Glomerular visceral epithelial cell (primary cell): ENCODE measurements at regions not wholly inside any gene's neighbourhood (a gene's known extent, or its start where the extent isn't known, plus 50 kb on each side); places are given as distances from the start of the nearest gene placed in this dataset.
"Not testable (repeated sequence)": the region's sequence is repeated elsewhere in the genome, so short reads cannot be mapped to it uniquely, and the experiment has no call there.

Source experiments
- DNase-seq: peaks from one replicate; pipeline ENCODE4 v3.0.0-alpha.2; 2016; ENCODE audit errors: extremely low spot score

GRCh38 chr4:122100508-122100907 is 51.6 kb upstream of the BLTP1 start:
- DNase-seq = no peak

- peak; percentile 70 for DNase-seq
Measured at GRCh38 chr4:122099896-122100295, 52.2 kb upstream of the BLTP1 start.

GRCh38 chr4:122091836-122092405 is 60.2 kb upstream of the BLTP1 start:
- no peak for DNase-seq

DNA sequence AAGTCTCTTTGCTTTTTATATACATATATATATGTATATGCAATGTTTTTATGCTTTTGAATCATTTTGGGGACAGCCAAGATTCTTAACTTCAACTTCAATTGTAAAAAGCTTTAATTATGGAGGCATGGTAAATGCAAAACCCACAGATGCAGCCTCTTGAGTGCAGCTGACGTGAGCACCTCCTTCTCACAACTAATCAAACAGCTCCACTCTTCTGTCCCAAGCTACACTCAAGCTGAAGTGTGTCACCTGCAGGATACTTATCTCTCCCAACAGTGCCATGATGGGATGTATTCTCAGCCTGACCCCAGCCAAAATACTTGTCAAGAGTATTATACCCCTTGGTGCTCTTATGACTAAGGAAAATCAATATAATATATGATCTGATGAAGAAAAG is 60.7 kb upstream of the BLTP1 start:
- no peak for DNase-seq

DNA sequence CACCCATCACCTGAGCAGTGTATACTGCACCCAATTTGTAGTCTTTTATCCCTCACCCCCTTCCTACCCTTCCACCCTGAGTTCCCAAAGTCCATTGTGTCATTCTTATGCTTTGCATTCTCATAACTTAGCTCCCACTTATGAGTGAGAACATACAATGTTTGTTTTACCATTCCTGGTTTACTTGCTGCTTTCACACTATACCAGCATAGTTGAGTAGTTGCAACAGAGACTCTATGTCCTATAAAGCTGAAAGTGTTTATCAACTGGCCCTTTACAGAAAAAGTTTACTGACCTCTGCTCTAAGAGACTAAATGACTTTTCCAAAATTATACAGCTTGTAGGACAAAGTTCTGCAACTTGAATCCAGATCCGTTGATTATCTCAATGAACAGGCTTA is 61.1 kb upstream of the BLTP1 start:
- no peak for DNase-seq

DNA sequence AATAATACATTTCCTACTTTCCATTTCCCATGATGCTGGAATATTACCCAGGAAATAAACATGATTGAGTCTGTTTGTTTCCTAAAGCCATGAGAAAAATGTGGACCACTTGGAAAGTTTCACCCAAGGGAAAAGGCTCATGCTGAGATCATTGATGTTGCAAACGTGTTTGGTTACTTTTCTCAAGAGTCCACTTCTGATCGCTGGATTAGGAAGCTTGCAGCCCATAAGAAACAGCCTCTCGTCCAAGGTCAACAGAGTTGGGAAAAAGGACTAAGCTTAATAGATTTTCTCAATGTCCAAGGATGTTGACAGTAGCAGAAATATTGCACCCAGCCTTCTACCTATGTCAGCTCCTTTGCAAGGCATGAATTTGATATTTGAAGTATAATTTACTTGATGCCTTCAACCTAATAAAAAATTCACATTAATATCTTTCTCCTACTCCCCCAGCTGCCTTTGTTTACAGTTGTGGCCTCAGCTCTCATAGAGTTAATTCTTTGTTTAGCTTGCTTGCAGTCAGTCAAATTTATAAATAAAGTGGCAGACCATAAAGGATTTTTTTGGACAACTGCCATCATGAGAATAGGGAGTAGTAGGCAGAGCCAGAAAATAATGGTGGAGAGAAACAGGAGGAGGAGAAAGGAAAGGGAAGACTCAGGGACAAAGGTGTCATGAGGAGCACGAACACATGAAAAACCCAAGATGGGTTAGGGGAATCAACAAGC is 65.6 kb upstream of the BLTP1 start:
- no peak for DNase-seq

DNA sequence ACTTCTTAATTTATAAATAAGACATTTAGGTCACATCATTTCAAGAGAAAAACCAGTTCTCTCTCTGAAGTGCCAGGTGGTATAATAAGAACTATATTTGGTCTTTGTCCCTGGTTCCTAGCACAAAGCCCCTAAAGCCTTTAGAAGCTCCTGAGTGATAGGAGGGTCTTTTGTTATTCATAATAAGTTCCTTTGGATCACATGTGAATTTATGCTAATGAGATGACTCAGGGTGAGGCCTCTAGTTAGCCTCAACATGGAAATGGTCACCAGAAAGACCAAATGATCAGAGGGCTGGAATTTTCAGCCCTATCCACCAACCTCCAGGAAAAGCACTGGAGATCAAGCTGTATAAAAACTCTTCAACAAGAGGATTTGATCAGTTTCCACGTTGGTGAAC is 68.1 kb upstream of the BLTP1 start:
- DNase-seq = no peak

DNA sequence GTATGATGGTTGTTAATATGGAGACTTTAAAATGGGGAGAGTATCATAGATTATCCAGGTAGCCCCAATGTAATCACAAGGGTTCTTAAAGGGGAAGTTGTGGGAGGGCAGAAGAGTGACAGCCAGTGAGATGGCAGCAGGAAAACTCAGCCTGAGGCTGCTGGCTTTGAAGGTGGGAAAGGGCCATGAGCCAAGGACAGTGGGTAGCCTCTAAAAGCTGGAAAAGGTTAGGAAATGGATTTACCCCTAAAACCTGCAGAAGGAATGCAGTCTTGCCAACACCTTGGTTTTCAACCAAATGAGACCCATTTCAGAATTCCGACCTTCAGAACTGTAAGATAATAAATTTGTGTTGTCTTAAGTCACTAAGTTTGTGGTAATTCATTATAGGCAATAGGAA is 68.8 kb upstream of the BLTP1 start:
- DNase-seq = no peak

GRCh38 chr4:122082661-122083060 is 69.5 kb upstream of the BLTP1 start:
- DNase-seq = no peak

- not testable (repeated sequence) for DNase-seq
Measured at GRCh38 chr4:122077653-122078052, 74.5 kb upstream of the BLTP1 start.

- not testable (repeated sequence) for DNase-seq
Measured at GRCh38 chr4:122076835-122077234, 75.3 kb upstream of the BLTP1 start.

DNA sequence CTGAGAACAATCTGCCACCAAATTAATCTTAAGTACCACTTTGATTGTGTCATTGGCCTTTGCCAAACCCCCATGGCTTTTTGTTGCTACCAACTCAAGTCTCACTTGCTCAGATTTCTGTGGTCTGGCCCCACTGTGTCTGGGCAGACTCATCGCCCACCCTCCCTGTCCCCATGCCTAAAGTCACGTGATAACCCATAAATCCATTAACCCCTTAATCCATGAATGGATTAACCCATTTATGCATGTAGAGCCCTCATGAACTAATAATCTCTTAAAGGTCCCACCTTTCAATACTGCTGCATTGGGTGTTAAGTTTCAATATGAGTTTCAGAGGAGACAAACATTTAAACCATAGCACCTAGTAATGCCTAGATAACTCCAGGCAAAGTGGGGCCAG is 78.5 kb upstream of the BLTP1 start:
- no peak for DNase-seq

GRCh38 chr4:122065915-122066314 is 86.2 kb upstream of the BLTP1 start:
- no peak for DNase-seq

DNA sequence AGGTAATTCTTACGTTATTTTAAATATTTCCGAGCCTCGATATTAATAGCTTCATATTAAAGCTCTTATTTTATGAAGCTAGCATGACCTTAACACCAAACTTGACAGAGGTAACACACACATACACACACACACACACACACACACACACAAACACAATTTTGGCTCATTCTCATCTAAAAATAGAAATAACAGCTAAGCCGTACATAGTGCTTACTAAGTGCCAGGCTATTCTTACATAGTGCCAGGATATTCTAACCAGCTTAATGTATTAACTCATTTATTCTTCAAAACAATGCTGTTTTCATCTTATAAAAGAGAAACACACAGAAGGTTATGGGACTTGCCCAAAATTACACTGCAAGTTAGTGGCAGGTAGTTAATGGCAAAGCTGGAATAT is 87.0 kb upstream of the BLTP1 start:
- DNase-seq = no peak

GRCh38 chr4:122053186-122053585 is 98.9 kb upstream of the BLTP1 start:
- no peak for DNase-seq

DNA sequence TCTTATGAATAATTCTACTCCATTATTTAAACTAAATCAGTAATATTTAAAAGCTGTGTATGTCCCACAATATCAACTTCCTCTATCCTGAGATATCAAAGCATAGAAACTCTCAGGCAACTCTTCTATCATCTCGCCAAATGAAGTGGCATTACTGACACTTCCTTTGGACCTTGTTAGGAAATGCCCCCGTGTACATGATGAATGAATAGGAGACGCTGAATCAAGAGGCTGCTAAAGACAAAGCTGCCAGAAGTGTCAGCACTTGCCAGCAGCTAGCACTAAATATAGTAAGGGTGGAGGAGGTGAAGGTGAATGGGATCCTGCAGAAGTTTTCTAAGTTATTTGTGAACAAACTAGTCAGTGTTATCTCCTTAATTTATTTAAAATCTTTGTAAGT is 99.5 kb upstream of the BLTP1 start:
- no peak for DNase-seq

DNA sequence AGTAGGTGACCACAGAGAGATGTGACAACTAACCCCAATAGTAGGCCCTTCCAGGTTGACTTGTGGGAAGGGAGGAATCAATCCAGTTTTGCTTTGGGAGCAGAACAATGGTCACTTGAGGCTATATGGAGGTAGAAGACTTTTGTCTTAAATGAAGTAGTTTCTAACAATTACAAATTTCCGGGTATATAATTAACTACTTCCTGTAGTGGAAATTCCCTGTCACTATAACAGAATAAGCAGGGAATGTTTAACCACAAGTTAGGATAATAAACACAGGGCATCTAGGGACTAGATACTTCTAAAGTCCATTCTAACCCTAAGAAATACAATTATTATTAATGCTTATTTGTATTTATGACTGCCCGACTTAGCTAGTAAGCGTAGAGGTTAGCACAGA is 99.0 kb upstream of the TRPC3 start:
- no peak for DNase-seq

DNA sequence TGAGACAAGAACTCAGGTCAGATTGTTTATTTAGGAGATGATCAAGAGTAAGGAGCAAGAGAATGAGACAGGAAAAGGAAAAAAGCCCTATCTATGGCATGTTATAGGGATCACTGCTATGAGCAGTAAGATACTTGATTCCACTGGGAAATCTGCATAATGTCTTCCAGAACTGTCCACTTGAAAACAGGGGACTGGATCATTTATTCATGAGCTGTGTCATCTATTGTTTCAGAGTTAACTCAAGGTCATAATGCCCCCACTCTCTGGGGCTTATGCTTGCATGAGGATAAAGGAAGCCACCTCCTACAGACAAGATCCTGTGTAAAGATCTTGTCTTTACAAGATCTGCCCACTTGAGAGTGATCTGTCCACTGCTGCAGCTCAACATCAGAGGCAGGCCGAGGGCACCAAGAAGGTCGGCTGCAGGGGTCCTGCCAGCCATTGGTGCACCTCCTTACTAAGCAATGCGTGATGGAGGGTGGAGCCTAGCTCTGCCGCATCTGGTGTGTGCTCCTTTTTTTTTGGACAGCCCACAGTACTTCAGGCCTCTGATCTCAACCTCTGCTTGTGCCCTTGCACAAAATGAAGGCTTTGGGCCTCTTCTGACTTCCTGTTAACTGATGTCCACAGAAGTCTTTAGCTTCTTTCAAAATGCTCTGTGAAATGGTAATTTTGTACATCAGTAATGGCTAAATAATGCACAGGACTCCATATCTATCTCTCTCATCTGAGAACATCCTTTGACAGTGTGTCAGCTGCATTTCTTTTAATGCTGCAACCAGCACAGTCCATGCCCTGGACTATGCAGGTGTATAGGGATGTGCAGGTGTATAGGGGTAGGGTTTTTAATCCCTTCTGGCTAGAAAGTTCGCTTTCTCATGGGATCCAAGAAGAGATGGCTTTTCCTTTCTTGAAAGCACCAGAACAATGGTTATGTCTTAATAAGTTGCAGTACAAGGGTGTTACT is 95.9 kb upstream of the TRPC3 start:
- no peak for DNase-seq

GRCh38 chr4:122046255-122046654 is 94.4 kb upstream of the TRPC3 start:
- no peak for DNase-seq

- peak; percentile 98 for DNase-seq
Measured at GRCh38 chr4:122045533-122045932, 93.7 kb upstream of the TRPC3 start.

DNA sequence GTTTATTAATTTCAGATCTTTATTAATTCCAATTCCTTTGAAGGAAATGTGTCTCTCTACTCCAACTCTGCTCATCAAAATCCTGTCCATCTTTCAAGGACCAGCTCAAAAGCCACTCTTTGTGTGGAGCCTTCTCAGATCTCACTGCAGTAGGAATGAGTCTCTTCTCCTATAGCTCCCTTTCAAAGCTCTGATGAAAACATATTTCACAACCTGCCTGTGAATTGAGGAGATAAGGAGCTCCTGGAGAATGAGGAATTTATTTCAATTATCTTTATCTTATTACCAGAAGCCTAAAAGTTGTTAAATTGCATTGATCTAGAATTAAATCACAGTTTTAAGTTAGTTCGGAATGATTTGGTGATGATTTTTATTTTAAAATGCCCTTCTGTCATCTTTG is 92.6 kb upstream of the TRPC3 start:
- no peak for DNase-seq

DNA sequence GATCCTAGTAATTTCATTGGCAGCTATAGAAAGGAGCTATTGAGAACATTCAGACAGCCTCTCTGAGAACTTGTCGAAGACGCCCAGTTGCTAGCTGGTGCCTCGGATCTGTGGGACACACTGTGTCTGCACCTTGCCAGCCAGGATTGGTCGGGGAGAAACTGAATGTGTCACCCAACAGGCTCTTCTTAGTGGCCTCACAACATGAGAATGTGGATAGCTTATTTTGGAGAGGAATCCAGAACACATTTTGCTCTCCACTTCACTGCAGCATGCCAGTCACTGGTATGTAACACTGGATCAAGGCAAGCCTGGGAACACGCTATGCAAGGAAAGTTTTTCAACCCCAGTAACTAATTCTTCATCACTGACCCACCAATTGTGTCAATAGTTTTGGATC is 89.5 kb upstream of the TRPC3 start:
- DNase-seq = no peak

DNA sequence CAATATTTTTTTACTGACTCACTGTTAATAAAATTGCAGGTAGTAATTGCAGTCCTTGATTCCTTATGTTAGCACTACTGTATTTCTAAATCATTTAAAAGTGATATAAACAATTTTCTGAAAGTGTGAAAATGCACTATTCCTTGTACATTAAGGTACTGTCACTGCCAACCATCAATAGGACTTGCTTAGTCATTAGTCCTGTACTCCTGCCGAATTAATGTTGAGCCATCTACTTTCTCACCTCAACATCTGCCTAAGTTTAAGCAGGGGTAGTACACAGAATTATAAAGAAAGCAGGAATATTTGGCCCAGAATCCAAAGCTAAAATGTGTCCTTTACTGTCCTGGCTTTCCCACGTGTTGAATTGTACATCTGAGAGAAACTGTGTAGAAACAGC is 87.0 kb upstream of the TRPC3 start:
- DNase-seq = peak; percentile 3
